NCI-H748 (cell line): ENCODE measurements at regions not wholly inside any gene's neighbourhood (a gene's known extent, or its start where the extent isn't known, plus 50 kb on each side); places are given as distances from the start of the nearest gene placed in this dataset.
A peak's percentile ranks its signal among the peaks of the same experiment; 100 is the strongest.

Experiments
- DNase-seq: peaks from one replicate; lab custom pipeline; 2025; ENCODE audit not compliant: unreplicated experiment; lab: John Stamatoyannopoulos, UW

GRCh38 chr13:37257051-37257450, 151.6 kb upstream of the CSNK1A1L start:
- no peak for DNase-seq

- DNase-seq = no peak
These were observed 136.3 kb upstream of the CSNK1A1L start for GRCh38 chr13:37241786-37242185.

GRCh38 chr13:37230346-37230745, 124.9 kb upstream of the CSNK1A1L start:
- DNase-seq = no peak

- DNase-seq = no peak
These were observed 124.5 kb upstream of the CSNK1A1L start for GRCh38 chr13:37229931-37230330.

GRCh38 chr13:37226971-37227370, 121.5 kb upstream of the CSNK1A1L start:
- DNase-seq = no peak

GRCh38 chr13:37225414-37226070, 120.1 kb upstream of the CSNK1A1L start:
- DNase-seq = no peak

- DNase-seq = no peak
These were observed 110.9 kb upstream of the CSNK1A1L start for GRCh38 chr13:37216331-37216730.

- DNase-seq = no peak
These were observed 107.4 kb upstream of the CSNK1A1L start for GRCh38 chr13:37212826-37213225.

GRCh38 chr13:37211487-37211886, 106.0 kb upstream of the CSNK1A1L start:
- DNase-seq = peak; percentile 79

GRCh38 chr13:37209621-37210580, 104.4 kb upstream of the CSNK1A1L start:
- DNase-seq = no peak

- no peak for DNase-seq
These were observed 102.4 kb upstream of the CSNK1A1L start for GRCh38 chr13:37207691-37208451.

GRCh38 chr13:37202264-37202663, 96.8 kb upstream of the CSNK1A1L start:
- no peak for DNase-seq

GRCh38 chr13:37201081-37201480, 95.6 kb upstream of the CSNK1A1L start:
- DNase-seq = no peak

GRCh38 chr13:37198629-37199028, 93.2 kb upstream of the CSNK1A1L start:
- no peak for DNase-seq

- DNase-seq = no peak
These were observed 90.2 kb upstream of the CSNK1A1L start for GRCh38 chr13:37195621-37196020.

GRCh38 chr13:37194428-37194861, 89.0 kb upstream of the CSNK1A1L start:
- DNase-seq = peak; percentile 35

- no peak for DNase-seq
These were observed 87.5 kb upstream of the CSNK1A1L start for GRCh38 chr13:37192956-37193355.

- DNase-seq = no peak
These were observed 82.2 kb upstream of the CSNK1A1L start for GRCh38 chr13:37187621-37188020.

GRCh38 chr13:37187105-37187504, 81.6 kb upstream of the CSNK1A1L start:
- DNase-seq = no peak

GRCh38 chr13:37181620-37182019, 76.2 kb upstream of the CSNK1A1L start:
- DNase-seq = no peak

GRCh38 chr13:37179645-37180044, 74.2 kb upstream of the CSNK1A1L start:
- DNase-seq = no peak
